GM20431 (cell line): ENCODE measurements at regions not wholly inside any gene's neighbourhood (a gene's known extent, or its start where the extent isn't known, plus 50 kb on each side); places are given as distances from the start of the nearest gene placed in this dataset.
"Not testable (repeated sequence)": the region's sequence is repeated elsewhere in the genome, so short reads cannot be mapped to it uniquely, and the experiment has no call there.

Experiments
- in situ Hi-C: fragments of 300-500 bp; cut with MseI, MboI; formaldehyde crosslinking; loops from one replicate; pipeline ENCODE4 v1.15.0; 2020; ENCODE audit warnings: low sequenced_read_pairs; ENCODE audit not compliant: unreplicated experiment

GRCh38 chr1:181169281-181169865, 80.9 kb downstream of the IER5 start:
- in situ Hi-C loops, result loop anchor here (10.0 to 25.0 kb wide), 2 partner anchors 295 to 632 kb away; no protein-coding TSS in a partner anchor

- in situ Hi-C loops, result loop anchor here (25.0 kb wide), 1 partner anchor 633 kb away; no protein-coding TSS in a partner anchor
Measured at GRCh38 chr1:181170194-181170593, 81.7 kb downstream of the IER5 start.

GRCh38 chr1:181172082-181172481, 83.6 kb downstream of the IER5 start:
- in situ Hi-C loops, result loop anchor here (25.0 kb wide), 1 partner anchor 635 kb away; no protein-coding TSS in a partner anchor

- in situ Hi-C loops, result loop anchor here (25.0 kb wide), 1 partner anchor 637 kb away; no protein-coding TSS in a partner anchor
Measured at GRCh38 chr1:181173761-181174447, 85.4 kb downstream of the IER5 start.

- in situ Hi-C loops, result loop anchor here (25.0 kb wide), 1 partner anchor 638 kb away; no protein-coding TSS in a partner anchor
Measured at GRCh38 chr1:181174861-181175260, 86.4 kb downstream of the IER5 start.

GRCh38 chr1:181175356-181175910, 86.9 kb downstream of the IER5 start:
- in situ Hi-C loops, result no loop called here

- in situ Hi-C loops, result no loop called here
Measured at GRCh38 chr1:181175955-181176354, 87.5 kb downstream of the IER5 start.

- in situ Hi-C loops, result no loop called here
Measured at GRCh38 chr1:181178241-181178879, 89.9 kb downstream of the IER5 start.

GRCh38 chr1:181179279-181179986, 90.9 kb downstream of the IER5 start:
- in situ Hi-C loops, result no loop called here

- in situ Hi-C loops, result no loop called here
Measured at GRCh38 chr1:181179987-181180365, 91.5 kb downstream of the IER5 start.

- in situ Hi-C loops, result no loop called here
Measured at GRCh38 chr1:181180407-181181031, 92.0 kb downstream of the IER5 start.

- in situ Hi-C loops, result no loop called here
Measured at GRCh38 chr1:181181792-181182585, 93.5 kb downstream of the IER5 start.

- in situ Hi-C loops, result no loop called here
Measured at GRCh38 chr1:181184621-181185020, 96.1 kb downstream of the IER5 start.

- in situ Hi-C loops, result no loop called here
Measured at GRCh38 chr1:181185461-181185860, 97.0 kb downstream of the IER5 start.

- in situ Hi-C loops, result not testable (repeated sequence)
Measured at GRCh38 chr1:181186133-181186532, 97.6 kb downstream of the IER5 start.

- in situ Hi-C loops, result no loop called here
Measured at GRCh38 chr1:181187337-181188126, 99.0 kb downstream of the IER5 start.

- in situ Hi-C loops, result no loop called here
Measured at GRCh38 chr1:181189245-181189644, 100.7 kb downstream of the IER5 start.

- in situ Hi-C loops, result loop anchor here (10.0 kb wide), 1 partner anchor 225 kb away; no protein-coding TSS in a partner anchor
Measured at GRCh38 chr1:181189691-181190363, 101.3 kb downstream of the IER5 start.
